Body of pancreas (tissue), 4 donors: ENCODE measurements at regions not wholly inside any gene's neighbourhood (a gene's known extent, or its start where the extent isn't known, plus 50 kb on each side); places are given as distances from the start of the nearest gene placed in this dataset.

Source experiments
- POLR2A ChIP-seq, 3 donors: fragments of 450-650 bp; IDR thresholded peaks; one replicate each; pipeline ENCODE4 v1.6.1; 2016; ENCODE audit warnings: antibody characterized with exemption in 3 of 3, mild to moderate bottlenecking in 2 of 3
- TF ChIP-seq, protein P1 (sequence below), 7 experiments: fragments of 450-650 bp in 4 of 7; fragments of 200-600 bp in 3 of 7; sonication (generic) in 3 of 7; IDR thresholded peaks; one replicate each; pipeline ENCODE4 v1.5.1; 2016 to 2019; ENCODE audit warnings: antibody characterized with exemption in 7 of 7

DNA sequence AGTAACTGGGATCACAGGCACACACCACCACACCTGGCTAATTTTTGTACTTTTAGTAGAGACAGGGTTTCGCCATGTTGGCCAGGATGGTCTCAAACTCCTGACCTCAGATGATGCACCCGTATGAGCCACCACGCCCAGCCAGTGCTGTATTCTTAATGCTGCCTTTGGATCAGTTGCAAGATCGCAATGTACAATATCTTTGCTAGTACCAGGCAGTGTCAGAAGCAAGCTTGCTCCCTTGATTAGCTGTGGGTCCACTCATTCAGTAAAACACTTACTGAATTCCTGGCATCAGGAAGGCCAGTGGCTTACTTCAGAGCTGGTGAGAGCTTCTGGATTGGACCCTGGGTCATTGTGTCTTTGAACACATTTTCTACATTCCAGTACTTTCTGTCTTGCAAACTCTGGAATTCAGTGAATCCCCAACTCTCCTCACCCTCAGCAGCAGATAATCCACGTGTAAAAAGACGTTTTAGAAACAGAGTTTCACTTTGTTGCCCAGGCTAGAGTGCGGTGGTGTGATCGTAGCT, 1183.7 kb downstream of the AACS start:
- no peak for TF ChIP-seq POLR2A (IDR thresholded peaks at IDR 0.05)
- TF ChIP-seq, protein P1, sequence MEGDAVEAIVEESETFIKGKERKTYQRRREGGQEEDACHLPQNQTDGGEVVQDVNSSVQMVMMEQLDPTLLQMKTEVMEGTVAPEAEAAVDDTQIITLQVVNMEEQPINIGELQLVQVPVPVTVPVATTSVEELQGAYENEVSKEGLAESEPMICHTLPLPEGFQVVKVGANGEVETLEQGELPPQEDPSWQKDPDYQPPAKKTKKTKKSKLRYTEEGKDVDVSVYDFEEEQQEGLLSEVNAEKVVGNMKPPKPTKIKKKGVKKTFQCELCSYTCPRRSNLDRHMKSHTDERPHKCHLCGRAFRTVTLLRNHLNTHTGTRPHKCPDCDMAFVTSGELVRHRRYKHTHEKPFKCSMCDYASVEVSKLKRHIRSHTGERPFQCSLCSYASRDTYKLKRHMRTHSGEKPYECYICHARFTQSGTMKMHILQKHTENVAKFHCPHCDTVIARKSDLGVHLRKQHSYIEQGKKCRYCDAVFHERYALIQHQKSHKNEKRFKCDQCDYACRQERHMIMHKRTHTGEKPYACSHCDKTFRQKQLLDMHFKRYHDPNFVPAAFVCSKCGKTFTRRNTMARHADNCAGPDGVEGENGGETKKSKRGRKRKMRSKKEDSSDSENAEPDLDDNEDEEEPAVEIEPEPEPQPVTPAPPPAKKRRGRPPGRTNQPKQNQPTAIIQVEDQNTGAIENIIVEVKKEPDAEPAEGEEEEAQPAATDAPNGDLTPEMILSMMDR (IDR thresholded peaks at IDR 0.05) = no peak
